ENCODE measurements at regions not wholly inside any gene's neighbourhood (a gene's known extent, or its start where the extent isn't known, plus 50 kb on each side); places are given as distances from the start of the nearest gene placed in this dataset.
"Not testable (repeated sequence)": the region's sequence is repeated elsewhere in the genome, so short reads cannot be mapped to it uniquely, and the experiment has no call there.

DNA sequence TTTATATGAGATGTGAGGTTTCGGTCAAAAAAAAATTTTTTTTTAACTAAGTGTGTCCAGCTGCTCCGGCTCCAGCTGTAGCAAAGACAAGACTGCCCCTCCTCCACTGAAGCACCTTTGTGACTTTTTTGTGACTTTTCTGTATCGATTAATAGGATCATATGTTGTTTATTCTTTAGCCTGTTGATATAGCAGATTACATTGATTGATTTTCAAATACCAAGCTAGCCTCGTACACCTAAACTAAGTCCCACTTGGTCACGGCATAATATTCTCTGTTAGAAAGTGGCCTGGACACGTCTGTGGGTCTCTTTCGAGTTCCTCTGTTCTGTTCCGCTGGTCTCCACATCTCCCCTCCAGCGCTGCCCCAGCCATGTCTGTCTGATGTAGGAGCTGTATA, 126.8 kb downstream of the IGLL1 start:
- TF ChIP-seq, protein P1, sequence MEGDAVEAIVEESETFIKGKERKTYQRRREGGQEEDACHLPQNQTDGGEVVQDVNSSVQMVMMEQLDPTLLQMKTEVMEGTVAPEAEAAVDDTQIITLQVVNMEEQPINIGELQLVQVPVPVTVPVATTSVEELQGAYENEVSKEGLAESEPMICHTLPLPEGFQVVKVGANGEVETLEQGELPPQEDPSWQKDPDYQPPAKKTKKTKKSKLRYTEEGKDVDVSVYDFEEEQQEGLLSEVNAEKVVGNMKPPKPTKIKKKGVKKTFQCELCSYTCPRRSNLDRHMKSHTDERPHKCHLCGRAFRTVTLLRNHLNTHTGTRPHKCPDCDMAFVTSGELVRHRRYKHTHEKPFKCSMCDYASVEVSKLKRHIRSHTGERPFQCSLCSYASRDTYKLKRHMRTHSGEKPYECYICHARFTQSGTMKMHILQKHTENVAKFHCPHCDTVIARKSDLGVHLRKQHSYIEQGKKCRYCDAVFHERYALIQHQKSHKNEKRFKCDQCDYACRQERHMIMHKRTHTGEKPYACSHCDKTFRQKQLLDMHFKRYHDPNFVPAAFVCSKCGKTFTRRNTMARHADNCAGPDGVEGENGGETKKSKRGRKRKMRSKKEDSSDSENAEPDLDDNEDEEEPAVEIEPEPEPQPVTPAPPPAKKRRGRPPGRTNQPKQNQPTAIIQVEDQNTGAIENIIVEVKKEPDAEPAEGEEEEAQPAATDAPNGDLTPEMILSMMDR (IDR thresholded peaks at IDR 0.05; ENCODE audit: low read depth, low read length): no peak
- H3K4me3 ChIP-seq (ENCODE audit: low read depth, low read length): no peak overlapping the region

DNA sequence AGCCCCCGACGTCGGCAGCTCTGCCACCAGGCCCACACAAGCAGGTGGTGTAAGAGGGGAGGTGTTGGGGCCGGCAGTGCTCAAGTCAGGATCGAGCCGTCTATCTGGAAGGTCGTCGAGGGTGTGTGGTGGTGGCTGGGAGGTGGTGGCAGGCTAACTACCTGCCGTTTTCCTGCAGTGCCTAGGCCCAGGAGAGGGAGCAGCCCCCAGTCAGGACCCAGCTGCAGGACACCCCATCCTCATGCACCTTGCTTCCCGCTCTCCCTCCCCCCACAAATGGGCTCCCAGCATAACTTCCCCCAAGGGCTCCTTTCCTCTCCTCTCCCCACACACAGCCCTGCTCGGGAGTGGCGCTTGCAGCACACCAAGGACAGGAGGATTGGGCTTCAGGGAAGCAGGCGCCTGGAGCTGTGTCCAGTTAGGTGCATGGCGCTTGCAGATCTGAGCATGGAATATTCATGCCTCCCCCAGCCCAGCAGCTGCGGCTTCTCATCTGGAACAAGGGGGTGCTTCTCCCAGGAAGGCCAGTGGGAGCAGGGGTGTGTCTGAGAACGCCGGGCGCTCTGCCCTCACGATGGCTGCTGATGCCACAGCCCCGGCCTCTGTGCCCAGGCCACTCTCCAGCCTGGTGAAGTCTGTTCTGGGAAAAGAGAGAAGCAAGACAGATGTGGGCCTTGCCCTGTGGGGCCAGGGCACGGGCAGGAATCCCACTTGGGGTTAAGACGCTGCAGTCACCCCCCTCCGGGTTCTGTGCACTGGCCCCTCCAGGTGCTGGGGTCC, 127.7 kb downstream of the IGLL1 start:
- no peak overlapping the region for H3K4me3 ChIP-seq (ENCODE audit: low read depth, low read length)
- TF ChIP-seq, protein P1 (IDR thresholded peaks at IDR 0.05; ENCODE audit: low read depth, low read length): no peak

DNA sequence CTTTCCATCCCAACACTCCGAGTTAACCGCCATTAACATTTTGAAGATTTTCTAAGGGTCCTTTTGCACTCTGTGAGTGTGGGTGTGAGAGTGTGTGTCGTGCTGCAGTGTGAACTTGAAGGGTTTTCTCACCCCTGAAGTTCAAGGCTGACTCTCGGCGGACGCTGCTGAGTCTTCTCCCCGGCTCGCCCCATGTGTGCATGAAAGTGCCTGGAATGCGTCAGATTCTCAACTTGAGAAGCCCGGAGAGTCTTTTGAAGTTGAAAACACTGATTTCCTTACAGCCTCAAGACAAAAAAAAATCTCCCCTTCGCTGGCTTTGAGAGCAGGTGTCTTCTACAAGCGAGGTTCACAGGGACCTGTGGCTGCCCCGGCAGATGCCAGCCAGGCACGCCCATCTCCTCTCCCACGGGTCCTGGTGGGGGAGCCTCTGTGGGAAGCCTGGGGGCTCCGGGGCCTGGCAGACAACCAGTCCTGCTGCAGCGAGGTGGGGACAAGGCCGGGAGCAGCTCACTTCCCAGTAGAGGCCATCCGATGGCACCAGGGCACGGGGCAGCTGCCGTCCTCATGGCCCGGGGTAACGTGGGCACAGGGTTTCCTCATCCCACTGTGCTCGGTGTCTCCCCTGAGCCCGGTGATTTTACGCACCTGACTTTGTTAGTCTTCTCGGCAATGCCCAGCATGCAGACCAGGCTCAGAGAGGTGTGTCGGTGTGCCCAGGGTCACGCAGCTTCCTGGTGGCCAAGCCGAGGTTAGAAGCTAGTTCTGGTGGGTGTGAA, 128.4 kb downstream of the IGLL1 start:
- not testable (repeated sequence) for H3K4me3 ChIP-seq (ENCODE audit: low read depth, low read length)

DNA sequence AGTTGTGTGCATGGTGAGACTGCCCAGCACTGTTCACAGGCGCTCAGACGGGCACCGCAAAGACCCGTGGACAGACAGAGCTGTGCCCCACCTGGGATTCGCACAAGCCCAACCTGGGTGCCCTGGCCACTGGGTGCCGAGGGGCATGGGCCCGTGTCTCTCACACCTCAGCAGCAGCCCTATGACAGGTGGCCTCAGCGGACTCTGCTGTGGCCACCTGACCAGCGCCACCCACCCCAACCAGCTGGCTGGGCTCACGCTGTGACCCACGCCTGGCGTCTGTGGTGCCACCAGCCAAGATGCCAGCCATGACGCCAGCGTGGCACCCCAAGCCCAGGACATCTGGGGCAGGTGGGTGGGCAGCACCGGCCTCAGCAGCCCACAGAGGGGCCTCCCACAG, 129.3 kb downstream of the IGLL1 start:
- not testable (repeated sequence) for H3K4me3 ChIP-seq (ENCODE audit: low read depth, low read length)

DNA sequence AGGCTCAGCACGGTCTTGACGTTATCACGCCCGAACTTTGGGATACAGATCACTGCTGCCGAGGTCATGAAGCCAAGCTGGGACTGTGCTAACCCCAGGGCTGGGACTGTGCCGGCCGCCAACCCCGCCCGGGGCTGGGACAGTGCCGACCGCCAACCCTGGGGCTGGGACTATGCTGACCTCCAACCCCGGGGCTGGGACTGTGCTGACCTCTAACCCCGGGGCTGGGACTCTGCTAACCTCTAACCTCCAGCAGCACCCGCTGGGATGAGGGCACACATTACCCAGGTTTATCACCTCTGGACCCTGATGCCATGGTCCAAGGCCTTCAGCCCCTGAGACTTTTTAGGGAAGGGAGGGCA, 129.7 kb downstream of the IGLL1 start:
- TF ChIP-seq, protein P1 (IDR thresholded peaks at IDR 0.05; ENCODE audit: low read depth, low read length): no peak
- no peak overlapping the region for H3K4me3 ChIP-seq (ENCODE audit: low read depth, low read length)

DNA sequence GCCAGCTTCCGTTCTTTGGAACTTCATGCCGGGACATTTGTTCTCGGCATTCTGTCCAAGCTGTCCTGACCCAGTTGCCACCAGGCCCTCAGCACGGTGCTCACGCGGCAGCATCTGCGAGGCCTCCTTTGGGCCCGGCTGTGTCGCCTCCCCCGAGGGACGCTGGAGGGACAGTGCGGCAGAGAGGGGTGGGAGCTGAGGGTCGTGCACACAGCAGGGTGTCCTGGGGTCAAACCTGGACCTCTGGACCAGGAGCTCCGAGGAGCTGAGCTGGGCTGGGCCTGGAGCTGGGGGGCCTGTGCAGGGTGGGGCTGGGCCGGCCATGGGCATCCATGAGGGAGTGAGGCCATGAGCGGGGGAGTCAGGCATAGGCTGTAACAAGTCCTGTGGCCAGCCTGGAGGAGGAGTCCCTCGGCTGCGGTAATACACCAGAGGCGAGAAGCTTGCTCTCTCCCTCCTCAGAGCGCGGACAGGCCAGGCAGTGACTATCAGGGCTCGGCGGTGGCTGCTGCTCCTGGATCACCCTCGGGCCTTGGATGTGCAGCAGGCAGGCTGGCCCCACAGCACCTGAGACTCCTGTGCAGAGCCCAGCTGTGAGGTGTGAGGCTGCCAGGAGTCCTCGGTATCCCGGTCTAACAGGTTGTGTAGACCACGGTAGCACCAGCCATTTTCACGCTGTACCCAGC, 130.2 kb downstream of the IGLL1 start:
- not testable (repeated sequence) for H3K4me3 ChIP-seq (ENCODE audit: low read depth, low read length)

DNA sequence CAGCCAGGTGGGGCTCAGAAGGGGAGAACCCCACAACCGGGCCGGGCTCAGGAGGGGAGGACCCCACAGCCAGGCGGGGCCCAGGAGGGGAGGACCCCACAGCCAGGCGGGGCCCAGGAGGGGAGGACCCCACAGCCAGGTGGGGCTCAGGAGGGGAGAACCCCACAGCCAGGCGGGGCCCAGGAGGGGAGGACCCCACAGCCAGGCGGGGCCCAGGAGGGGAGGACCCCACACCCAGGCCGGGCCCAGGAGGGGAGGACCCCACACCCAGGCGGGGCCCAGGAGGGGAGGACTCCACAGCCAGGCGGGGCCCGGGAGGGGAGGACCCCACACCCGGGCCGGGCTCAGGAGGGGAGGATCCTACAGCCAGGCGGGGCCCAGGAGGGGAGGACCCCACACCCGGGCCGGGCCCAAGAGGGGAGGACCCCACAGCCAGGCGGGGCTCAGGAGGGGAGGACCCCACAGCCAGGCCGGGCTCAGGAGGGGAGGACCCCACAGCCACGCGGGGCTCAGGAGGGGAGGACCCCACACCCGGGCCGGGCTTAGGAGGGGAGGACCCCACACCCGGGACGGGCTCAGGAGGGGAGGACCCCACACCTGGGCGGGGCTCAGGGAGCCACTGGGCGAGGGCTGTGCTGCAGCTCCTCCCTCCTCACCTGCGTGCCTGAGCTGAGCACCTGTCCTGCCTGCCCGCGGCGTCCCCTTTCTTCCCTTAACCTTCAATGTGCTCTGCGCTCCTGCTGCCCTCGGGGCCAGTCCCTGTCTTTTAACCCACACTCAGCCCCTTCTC, 131.4 kb downstream of the IGLL1 start:
- not testable (repeated sequence) for H3K4me3 ChIP-seq (ENCODE audit: low read depth, low read length)

DNA sequence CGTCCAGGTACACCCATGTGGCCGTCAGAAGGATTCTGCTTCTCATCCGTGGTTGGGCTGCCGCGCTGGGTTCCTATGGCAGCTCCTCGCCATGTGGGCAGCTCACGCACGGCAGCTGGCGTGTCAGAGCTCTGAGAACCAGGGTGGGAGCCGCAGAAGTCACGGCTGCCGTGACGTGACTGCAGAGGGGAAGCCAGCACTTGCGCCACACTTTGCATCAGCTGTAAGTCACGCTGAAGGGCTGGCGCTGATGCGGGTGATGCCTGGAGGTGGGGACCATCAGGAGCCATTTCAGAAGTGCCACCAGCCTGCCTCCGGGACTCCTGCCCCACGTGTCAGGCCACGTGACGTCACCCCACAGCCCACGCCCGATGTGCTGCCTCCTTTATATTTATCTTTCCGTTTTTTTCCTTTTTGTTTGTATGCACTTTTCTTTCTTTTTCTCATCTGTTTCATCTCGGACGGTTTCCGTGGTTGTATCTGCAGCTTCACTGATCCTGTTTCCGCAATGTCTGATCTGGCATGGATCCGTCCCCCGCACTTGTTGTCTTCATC, 133.2 kb downstream of the IGLL1 start:
- TF ChIP-seq, protein P1 (IDR thresholded peaks at IDR 0.05; ENCODE audit: low read depth, low read length): no peak

DNA sequence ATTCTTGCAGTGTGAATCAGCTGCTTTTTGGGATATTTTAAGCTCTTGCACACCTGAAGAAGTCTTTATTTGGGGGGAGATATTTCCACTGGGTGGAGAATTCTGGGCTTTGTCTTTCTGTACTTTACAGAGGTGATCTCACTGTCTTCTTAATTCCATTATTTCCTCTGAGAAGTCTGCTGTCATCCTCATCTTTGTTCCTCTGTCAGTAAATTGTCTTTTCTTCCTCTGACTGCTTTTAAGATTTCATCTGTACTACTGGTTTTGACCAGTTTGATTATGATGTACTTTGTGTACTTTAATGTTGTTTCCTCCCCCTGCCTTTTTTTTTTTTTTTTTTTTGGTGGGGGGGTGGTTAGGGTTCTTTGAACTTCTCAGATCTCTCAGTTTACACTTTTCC, 133.9 kb downstream of the IGLL1 start:
- H3K4me3 ChIP-seq (ENCODE audit: low read depth, low read length): not testable (repeated sequence)

More for the DNA sequence above, 133.2 kb downstream of the IGLL1 start:
- H3K4me3 ChIP-seq (ENCODE audit: low read depth, low read length): no peak overlapping the region

DNA sequence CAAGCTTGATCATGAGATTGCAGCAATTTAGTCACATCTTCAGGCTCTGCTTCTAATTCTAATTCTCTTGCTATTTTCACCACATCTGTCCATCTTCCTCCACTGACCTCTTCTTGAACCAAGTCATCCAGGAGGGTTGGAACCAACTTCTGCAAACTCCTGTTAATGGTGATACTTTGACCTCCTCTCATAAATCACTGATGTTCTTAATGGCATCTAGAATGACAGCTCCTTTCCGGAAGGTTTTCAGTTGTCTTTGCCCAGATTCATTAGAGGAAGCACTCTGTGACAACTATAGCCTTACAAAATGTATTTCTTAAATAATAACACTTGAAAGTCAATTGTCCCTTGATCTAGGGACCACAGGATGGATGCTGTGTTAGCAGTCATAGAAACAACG, 136.2 kb downstream of the IGLL1 start:
- H3K4me3 ChIP-seq (ENCODE audit: low read depth, low read length): not testable (repeated sequence)

DNA sequence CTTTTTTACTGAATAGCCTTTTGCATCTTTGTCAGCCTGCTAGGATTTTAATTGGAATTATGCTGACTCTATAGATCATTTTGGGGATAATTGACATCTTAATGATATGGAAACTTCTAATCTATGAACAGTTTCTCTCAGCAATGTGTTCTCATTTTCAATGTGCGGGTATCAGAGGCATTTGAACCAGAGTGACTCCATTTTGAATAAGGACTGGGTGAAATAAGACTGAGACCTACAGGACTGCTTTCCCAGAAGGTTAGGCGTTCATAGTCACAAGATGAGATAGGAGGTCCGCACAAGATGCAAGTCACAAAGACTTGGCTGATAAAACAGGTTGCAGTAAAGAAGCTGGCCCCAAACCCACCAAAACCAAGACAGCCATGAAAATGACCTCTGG, 140.5 kb downstream of the IGLL1 start:
- H3K4me3 ChIP-seq (ENCODE audit: low read depth, low read length): not testable (repeated sequence)

All from WI38 (cell line).